ENCODE measurements at regions not wholly inside any gene's neighbourhood (a gene's known extent, or its start where the extent isn't known, plus 50 kb on each side); places are given as distances from the start of the nearest gene placed in this dataset.

DNA sequence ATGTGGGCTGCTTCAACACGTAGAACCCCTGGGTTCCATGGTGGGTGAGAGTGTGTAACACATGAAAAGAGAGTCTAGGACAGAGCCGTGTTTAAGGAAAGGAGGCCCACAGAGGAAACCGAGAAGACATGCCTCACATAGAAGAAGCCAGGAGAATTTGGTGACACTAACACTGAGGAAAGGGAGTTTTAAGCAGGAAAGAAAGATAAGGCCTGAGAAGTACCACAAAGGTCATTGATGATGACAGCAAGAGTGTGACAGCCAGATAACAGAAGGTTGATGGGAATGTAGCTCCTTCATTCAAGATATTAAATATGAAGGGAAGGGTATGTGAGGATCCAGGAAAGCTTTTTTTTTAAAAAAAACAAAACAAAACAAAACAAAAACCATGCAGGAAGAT is 72.4 kb upstream of the SPRY4 start:
- TF ChIP-seq RAD21 (conservative IDR thresholded peaks at IDR 0.05) (no peak), MXI1 (conservative IDR thresholded peaks at IDR 0.05; ENCODE audit: poor library complexity, severe bottlenecking) (no peak), SMC3 (conservative IDR thresholded peaks at IDR 0.05; ENCODE audit: poor library complexity) (no peak), EP300 (conservative IDR thresholded peaks at IDR 0.05; ENCODE audit: poor library complexity, severe bottlenecking) (no peak), POLR2AphosphoS5 (IDR thresholded peaks at IDR 0.05) (no peak)
- TF ChIP-seq, protein P1, sequence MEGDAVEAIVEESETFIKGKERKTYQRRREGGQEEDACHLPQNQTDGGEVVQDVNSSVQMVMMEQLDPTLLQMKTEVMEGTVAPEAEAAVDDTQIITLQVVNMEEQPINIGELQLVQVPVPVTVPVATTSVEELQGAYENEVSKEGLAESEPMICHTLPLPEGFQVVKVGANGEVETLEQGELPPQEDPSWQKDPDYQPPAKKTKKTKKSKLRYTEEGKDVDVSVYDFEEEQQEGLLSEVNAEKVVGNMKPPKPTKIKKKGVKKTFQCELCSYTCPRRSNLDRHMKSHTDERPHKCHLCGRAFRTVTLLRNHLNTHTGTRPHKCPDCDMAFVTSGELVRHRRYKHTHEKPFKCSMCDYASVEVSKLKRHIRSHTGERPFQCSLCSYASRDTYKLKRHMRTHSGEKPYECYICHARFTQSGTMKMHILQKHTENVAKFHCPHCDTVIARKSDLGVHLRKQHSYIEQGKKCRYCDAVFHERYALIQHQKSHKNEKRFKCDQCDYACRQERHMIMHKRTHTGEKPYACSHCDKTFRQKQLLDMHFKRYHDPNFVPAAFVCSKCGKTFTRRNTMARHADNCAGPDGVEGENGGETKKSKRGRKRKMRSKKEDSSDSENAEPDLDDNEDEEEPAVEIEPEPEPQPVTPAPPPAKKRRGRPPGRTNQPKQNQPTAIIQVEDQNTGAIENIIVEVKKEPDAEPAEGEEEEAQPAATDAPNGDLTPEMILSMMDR (IDR thresholded peaks at IDR 0.05; ENCODE audit: poor library complexity, severe bottlenecking) = no peak

Data from neural cell (in vitro differentiated cells).